ENCODE measurements at regions not wholly inside any gene's neighbourhood (a gene's known extent, or its start where the extent isn't known, plus 50 kb on each side); places are given as distances from the start of the nearest gene placed in this dataset.

DNA sequence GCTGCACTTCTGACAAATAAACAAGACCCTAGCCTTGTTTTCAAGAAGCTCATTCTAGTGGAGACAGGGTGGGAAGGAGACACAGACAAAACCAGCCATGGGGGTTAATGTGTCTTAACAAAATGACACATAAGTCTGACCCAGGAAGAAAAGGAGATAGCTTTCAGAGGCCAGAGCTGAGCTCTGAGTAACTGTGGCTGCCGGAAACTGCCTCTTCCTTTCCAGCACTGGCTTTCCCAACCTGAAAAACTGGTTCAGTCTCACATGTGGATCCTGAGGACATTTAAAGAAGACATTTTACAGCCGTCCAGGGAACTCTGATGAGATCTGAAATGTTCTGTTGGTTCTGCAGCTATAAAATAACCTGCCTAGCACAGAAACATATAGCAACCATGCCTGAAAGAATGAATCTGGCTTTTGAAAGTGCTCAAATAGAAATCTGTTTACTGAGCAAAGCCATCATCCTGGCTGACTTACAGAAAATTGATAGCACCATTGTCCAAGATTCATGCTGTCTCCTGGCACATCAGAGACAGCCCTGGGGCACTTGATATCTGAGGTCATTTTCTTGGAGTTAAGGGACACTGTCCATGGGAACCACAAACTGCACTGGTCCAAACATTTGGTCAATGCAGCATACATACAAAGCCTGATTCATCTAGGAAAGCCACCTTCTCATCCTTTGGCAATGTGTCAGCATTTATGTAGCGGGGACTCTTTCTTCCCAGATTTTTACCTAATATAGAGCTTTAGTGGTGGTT lies 83.2 kb upstream of the PAX1 start:
- Histone ChIP-seq H3K27ac (ENCODE audit: extremely low read depth, low read depth, low read length) (no peak overlapping the region), H3K36me3 (ENCODE audit: control insufficient read depth, insufficient read depth, low read length) (no peaks in the 10 kb centered on the region), H3K4me3 (no peak overlapping the region), H3K9ac (ENCODE audit: insufficient read depth in 1 of 2, low read depth in 2 of 2, low read length in 2 of 2) (no peak overlapping the region), H2AFZ (ENCODE audit: low read depth, low read length) (no peak overlapping the region), H3K27me3 (ENCODE audit: control insufficient read depth in 2 of 2, insufficient read depth in 2 of 2, low read length in 2 of 2) (no peaks in the 10 kb centered on the region), H3K4me2 (ENCODE audit: insufficient read depth, low read length) (no peak overlapping the region), H4K20me1 (replicated peaks; ENCODE audit: control insufficient read depth, insufficient read depth, low read length) (no peaks in the 10 kb centered on the region), H3K9me3 (replicated peaks; ENCODE audit: control insufficient read depth, insufficient read depth, low read depth, low read length) (no peaks in the 10 kb centered on the region), H3K79me2 (ENCODE audit: control insufficient read depth, insufficient read depth, low read length) (no peaks in the 10 kb centered on the region), H3K9me1 (ENCODE audit: control insufficient read depth, insufficient read depth, low read length) (no peaks in the 10 kb centered on the region), H3K4me1 (replicated peaks in 1 of 2; ENCODE audit: control insufficient read depth in 2 of 2, insufficient read depth in 2 of 2, low read length in 2 of 2) (no peaks in the 10 kb centered on the region; a peak in 1 of 5 replicates)
- DNase-seq (ENCODE audit: extremely low read depth in 1 of 4, low spot score in 3 of 4): no peak
- BruUV-seq (replicated peaks): no TSS peak
- TF ChIP-seq ARNT (IDR thresholded peaks at IDR 0.05) (no peak), E2F3 (CRISPR knock-in tag; IDR thresholded peaks at IDR 0.05) (no peak)
- TF ChIP-seq, protein P1, sequence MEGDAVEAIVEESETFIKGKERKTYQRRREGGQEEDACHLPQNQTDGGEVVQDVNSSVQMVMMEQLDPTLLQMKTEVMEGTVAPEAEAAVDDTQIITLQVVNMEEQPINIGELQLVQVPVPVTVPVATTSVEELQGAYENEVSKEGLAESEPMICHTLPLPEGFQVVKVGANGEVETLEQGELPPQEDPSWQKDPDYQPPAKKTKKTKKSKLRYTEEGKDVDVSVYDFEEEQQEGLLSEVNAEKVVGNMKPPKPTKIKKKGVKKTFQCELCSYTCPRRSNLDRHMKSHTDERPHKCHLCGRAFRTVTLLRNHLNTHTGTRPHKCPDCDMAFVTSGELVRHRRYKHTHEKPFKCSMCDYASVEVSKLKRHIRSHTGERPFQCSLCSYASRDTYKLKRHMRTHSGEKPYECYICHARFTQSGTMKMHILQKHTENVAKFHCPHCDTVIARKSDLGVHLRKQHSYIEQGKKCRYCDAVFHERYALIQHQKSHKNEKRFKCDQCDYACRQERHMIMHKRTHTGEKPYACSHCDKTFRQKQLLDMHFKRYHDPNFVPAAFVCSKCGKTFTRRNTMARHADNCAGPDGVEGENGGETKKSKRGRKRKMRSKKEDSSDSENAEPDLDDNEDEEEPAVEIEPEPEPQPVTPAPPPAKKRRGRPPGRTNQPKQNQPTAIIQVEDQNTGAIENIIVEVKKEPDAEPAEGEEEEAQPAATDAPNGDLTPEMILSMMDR (IDR thresholded peaks at IDR 0.05 in 2 of 3, conservative IDR thresholded peaks at IDR 0.05 in 1 of 3; ENCODE audit: insufficient read depth in 2 of 3, low read depth in 1 of 3, low read length in 3 of 3): no peak
- TF ChIP-seq, protein P2, sequence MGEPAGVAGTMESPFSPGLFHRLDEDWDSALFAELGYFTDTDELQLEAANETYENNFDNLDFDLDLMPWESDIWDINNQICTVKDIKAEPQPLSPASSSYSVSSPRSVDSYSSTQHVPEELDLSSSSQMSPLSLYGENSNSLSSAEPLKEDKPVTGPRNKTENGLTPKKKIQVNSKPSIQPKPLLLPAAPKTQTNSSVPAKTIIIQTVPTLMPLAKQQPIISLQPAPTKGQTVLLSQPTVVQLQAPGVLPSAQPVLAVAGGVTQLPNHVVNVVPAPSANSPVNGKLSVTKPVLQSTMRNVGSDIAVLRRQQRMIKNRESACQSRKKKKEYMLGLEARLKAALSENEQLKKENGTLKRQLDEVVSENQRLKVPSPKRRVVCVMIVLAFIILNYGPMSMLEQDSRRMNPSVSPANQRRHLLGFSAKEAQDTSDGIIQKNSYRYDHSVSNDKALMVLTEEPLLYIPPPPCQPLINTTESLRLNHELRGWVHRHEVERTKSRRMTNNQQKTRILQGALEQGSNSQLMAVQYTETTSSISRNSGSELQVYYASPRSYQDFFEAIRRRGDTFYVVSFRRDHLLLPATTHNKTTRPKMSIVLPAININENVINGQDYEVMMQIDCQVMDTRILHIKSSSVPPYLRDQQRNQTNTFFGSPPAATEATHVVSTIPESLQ (CRISPR knock-in tag; IDR thresholded peaks at IDR 0.05): no peak
- ChIA-PET CTCF (ENCODE audit: low intra/inter-chr PET ratio) (no interaction called here), POLR2A (interaction anchor here (1.0 kb wide), 1 partner anchor 8 kb away, joined by 4 read pairs; no protein-coding TSS in a partner anchor)
- in situ Hi-C loops (cut with MboI) (no loop called here), intact Hi-C loops (cut with micrococcal nuclease) (no loop called here)
- WGBS (ENCODE audit: insufficient coverage, low coverage, missing lambda C conversion rate): 4% methylated on average over 3 of the region's 3 CpGs
- no peak for FAIRE-seq
- no peak for ATAC-seq

All from K562 (cell line).